Pons (tissue), 1 donor: ENCODE measurements at regions not wholly inside any gene's neighbourhood (a gene's known extent, or its start where the extent isn't known, plus 50 kb on each side); places are given as distances from the start of the nearest gene placed in this dataset.
"Not testable (repeated sequence)": the region's sequence is repeated elsewhere in the genome, so short reads cannot be mapped to it uniquely, and the experiment has no call there.

Source experiments
- DNase-seq: peaks from one replicate; pipeline ENCODE4 v3.0.0-alpha.2; 2016; ENCODE audit warnings: low spot score

DNA sequence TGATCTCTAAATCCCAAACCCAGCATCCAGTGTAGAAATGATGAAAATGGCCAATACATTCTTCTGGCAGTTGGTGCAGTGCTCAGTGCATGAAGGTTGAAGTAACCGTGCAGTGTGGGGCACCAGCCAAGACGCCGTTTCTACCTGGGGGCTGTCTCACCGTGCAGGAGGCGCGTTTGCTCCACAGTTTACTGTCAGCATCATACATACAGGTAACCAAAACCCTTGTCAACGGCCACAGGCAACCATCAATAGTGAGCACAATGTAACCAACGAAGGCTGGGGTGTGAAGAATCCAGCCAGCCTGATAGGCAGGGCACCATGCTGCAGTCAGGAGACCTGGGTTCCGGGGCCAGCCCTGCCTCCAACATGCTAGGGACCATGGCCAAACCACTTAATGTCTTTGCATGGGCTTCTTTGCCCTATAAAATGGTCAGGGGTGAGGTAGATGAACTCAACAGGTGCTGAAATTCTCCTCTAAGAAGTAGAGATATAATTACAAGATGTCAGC is 127.5 kb upstream of the ID2 start:
- DNase-seq: no peak

GRCh38 chr2:8555543-8555942 is 126.3 kb upstream of the ID2 start:
- DNase-seq: no peak

GRCh38 chr2:8558096-8558495 is 123.8 kb upstream of the ID2 start:
- no peak for DNase-seq

GRCh38 chr2:8558956-8559355 is 122.9 kb upstream of the ID2 start:
- DNase-seq: no peak

GRCh38 chr2:8559805-8560204 is 122.1 kb upstream of the ID2 start:
- no peak for DNase-seq

DNA sequence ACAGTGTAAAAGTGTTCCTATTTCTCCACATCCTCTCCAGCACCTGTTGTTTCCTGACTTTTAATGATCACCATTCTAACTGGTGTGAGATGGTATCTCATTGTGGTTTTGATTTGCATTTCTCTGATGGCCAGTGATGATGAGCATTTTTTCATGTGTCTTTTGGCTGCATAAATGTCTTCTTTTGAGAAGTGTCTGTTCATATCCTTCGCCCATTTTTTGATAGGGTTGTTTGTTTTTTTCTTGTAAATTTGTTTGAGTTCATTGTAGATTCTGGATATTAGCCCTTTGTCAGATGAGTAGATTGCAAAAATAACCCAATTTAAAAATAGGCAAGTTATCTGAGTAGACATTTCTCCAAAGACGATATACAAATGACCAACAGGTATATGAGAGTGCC is 120.2 kb upstream of the ID2 start:
- not testable (repeated sequence) for DNase-seq

DNA sequence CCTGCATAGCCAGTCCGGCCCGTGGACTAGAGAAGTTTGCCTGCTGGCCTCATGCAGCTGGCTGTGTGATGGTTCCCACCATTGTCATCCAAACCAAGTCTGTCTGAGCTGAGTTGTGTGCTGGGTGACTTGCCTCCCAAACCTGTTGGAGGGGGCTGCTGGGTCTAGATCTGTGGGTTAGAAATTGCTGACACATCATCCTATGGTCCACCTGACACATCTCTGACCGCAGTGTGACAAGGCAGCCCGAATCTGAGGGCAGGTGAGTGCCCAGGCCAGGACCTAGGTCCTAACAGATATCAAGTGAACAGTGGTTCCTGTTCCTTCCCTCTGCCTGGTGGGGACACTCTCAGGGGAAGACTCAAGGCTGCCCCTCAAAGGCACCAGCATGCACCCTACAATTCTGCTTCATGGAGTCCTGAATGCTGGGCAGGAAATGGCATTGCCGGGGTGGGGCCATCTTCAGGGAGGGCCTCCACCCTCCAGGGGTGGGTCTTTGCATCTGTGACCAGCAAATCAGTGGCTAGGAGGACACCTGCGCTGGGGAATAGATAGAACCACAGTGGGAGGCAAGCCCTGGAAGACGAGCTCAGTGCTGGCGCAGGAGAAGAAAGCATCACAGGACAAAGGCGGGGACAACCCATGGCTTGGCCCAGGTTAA is 117.9 kb upstream of the ID2 start:
- no peak for DNase-seq

- DNase-seq: no peak
Observed at GRCh38 chr2:8564475-8564874, 117.4 kb upstream of the ID2 start.

DNA sequence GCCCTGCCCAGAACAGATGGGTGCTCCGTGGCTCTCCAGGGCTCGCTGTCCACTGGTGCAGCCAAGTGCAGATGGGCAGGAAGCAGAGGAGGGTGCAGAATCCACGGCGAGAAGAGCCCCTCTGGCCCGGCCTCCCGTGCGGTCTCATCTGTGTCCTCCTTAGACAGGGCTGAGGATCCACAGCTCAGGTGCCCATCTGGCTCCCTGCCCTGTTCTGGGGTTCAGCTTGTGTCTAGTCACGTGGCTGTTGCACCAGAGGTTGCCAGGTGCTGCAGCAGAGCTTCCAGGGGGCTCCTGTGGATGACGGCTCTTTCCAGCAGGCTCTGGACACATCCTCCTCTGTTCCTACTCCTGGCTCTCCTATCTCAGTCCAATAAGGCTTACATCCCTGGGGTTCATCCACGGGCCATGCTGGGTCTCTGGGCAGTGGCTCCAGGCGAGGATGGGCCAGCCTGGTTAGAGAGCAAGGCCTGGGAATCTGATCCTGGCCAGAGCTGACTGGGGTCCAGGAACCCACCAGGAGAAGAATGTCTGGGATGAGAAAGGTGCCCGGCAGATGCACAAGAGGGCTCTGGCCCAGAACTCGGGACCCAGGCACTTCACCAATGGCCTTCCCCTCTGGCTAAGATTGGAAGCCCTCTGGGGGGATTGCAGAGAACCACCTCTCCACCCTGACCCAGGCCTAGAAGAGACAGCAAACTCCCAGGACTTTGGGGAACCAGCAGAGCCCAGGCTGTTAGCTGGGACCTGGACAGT is 116.3 kb upstream of the ID2 start:
- no peak for DNase-seq

GRCh38 chr2:8566155-8566670 is 115.6 kb upstream of the ID2 start:
- no peak for DNase-seq

GRCh38 chr2:8566774-8567468 is 114.9 kb upstream of the ID2 start:
- no peak for DNase-seq

GRCh38 chr2:8567469-8568260 is 114.2 kb upstream of the ID2 start:
- no peak for DNase-seq

- DNase-seq: no peak
Observed at GRCh38 chr2:8568543-8569302, 113.1 kb upstream of the ID2 start.

GRCh38 chr2:8569332-8569930 is 112.4 kb upstream of the ID2 start:
- no peak for DNase-seq

DNA sequence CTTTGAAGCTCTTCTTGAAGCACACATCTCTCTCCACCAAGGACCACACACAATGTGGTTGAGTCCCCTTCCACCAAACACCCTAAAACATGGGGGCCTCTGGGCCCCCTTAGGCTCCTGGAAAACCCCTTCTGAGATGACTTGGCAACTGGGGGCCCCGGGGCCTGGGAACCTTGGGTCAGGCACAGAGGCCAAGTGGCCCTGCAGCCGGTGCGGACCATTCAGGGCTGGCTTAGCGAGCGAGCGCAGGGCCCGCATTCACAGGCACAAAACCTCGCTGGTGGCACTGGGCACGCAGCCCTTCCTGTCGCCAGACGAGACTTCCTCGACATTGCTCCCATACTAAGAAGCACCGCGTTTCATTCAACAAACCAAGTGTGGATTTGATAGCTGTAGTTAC is 111.2 kb upstream of the ID2 start:
- no peak for DNase-seq

GRCh38 chr2:8571301-8571791 is 110.5 kb upstream of the ID2 start:
- no peak for DNase-seq

DNA sequence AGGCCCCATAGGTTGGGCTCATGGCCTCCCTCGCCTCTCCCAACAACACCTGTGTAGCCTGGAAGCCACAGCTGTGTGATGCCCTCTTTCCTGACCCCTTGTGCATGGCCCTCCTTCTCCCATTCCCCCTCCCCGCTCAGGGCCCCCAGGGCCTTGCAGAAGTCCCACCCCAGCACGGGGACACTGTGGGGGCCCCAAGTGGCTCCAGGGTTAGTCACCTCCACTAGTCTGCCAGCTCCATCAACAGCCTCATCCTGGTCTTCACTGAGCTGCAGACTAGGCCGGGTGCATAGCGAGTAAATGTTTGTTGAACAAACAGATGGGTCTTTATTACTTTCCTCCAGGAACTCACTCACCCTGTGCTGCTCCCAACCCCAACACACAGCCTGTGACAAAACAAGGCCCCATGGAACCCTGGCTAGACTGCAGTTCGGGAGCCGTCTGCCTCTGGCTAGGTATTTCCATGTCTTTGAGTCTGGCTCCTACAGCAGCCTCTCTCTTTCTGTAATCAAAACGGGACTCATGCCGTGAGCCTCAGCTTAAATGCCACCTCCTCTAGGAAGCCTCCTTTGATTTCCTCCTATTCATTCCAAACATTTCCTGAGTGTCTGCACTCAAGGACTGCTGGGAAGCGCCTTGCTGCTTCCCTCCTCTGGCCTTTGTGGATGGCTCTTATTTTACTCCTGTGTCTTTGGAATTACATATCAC is 109.9 kb upstream of the ID2 start:
- no peak for DNase-seq

- DNase-seq: no peak
Observed at GRCh38 chr2:8572712-8573233, 109.1 kb upstream of the ID2 start.

GRCh38 chr2:8573234-8573941 is 108.5 kb upstream of the ID2 start:
- DNase-seq: no peak
